CD14-positive monocyte (primary cell): ENCODE measurements at regions not wholly inside any gene's neighbourhood (a gene's known extent, or its start where the extent isn't known, plus 50 kb on each side); places are given as distances from the start of the nearest gene placed in this dataset.

Experiments used
- DNase-seq, 3 donors: peaks; one replicate each; pipeline ENCODE4 v3.0.0-alpha.2; 2011 to 2022
- H2AFZ ChIP-seq: 2 replicates; pipeline ENCODE4 v1.6.0; 2012; ENCODE audit warnings: mild to moderate bottlenecking, low read depth, low read length, inconsistent platforms; ENCODE audit not compliant: insufficient read depth, poor library complexity, severe bottlenecking
- H3K27ac ChIP-seq, 2 donors: 1 replicate in 1 of 2; 2 replicates in 1 of 2; pipeline ENCODE4 v1.5.1; 2012 to 2013; ENCODE audit warnings: low read length in 2 of 2, control low read depth in 1 of 2, inconsistent platforms in 1 of 2, low read depth in 1 of 2, mild to moderate bottlenecking in 1 of 2
- H3K27me3 ChIP-seq, 2 donors: one replicate each; pipeline versions ENCODE4 v1.6.0 to v1.6.1; 2011 to 2013; ENCODE audit warnings: low read length in 2 of 2; ENCODE audit not compliant: control insufficient read depth in 2 of 2, insufficient read depth in 2 of 2
- H3K36me3 ChIP-seq, 2 donors: replicated peaks in 1 of 2; 1 replicate in 1 of 2; 2 replicates in 1 of 2; pipeline versions ENCODE4 v1.5.1 to v1.6.1; 2012 to 2013; ENCODE audit warnings: low read length in 2 of 2, control low read depth in 1 of 2, inconsistent platforms in 1 of 2, mild to moderate bottlenecking in 1 of 2; ENCODE audit not compliant: insufficient read depth in 2 of 2, control insufficient read depth in 1 of 2
- H3K4me1 ChIP-seq, 2 donors: 1 replicate in 1 of 2; 2 replicates in 1 of 2; pipeline versions ENCODE4 v1.5.1 to v1.6.1; 2012 to 2013; ENCODE audit warnings: low read length in 2 of 2, control low read depth in 1 of 2, inconsistent platforms in 1 of 2, mild to moderate bottlenecking in 1 of 2, moderate library complexity in 1 of 2; ENCODE audit not compliant: insufficient read depth in 2 of 2, control insufficient read depth in 1 of 2
- H3K4me2 ChIP-seq: replicated peaks from 2 replicates; pipeline ENCODE3; 2012; ENCODE audit warnings: low read length, moderate library complexity, mild to moderate bottlenecking; ENCODE audit not compliant: poor library complexity, severe bottlenecking; ENCODE audit errors: extremely low read depth
- H3K4me3 ChIP-seq, 3 experiments: fragments of 200-600 bp in 1 of 3; sonication (generic) in 1 of 3; replicated peaks in 1 of 3; 1 replicate in 2 of 3; 2 replicates in 1 of 3; pipeline ENCODE4 v1.5.1; 2011 to 2013; ENCODE audit warnings: low read length in 3 of 3, mild to moderate bottlenecking in 3 of 3, control low read depth in 2 of 3, low read depth in 2 of 3, inconsistent platforms in 1 of 3, moderate library complexity in 1 of 3
- H3K79me2 ChIP-seq: 2 replicates; pipeline ENCODE4 v1.6.0; 2012; ENCODE audit warnings: mild to moderate bottlenecking, control low read depth, inconsistent platforms, low read length, moderate library complexity; ENCODE audit not compliant: insufficient read depth
- H3K9ac ChIP-seq: 2 replicates; pipeline ENCODE4 v1.6.0; 2017; ENCODE audit warnings: low read length, mild to moderate bottlenecking; ENCODE audit not compliant: insufficient read depth, poor library complexity, severe bottlenecking
- H3K9me3 ChIP-seq, 2 donors: replicated peaks in 1 of 2; 1 replicate in 1 of 2; 2 replicates in 1 of 2; pipeline versions ENCODE4 v1.5.1 to v1.6.1; 2012 to 2013; ENCODE audit warnings: low read length in 2 of 2, control low read depth in 1 of 2; ENCODE audit not compliant: control insufficient read depth in 1 of 2, insufficient read depth in 1 of 2
- H4K20me1 ChIP-seq: 2 replicates; pipeline ENCODE4 v1.6.0; 2012; ENCODE audit warnings: mild to moderate bottlenecking, low read length, control low read depth, moderate library complexity; ENCODE audit not compliant: insufficient read depth
- H3K27ac Mint-ChIP-seq, 7 donors: one replicate each; pipeline ENCODE4 v1.8.0; 2020; ENCODE audit warnings: mild to moderate bottlenecking in 7 of 7, mixed read lengths in 7 of 7, moderate library complexity in 6 of 7, inconsistent platforms in 2 of 7
- H3K27me3 Mint-ChIP-seq, 3 donors: one replicate each; pipeline ENCODE4 v1.8.0; 2021 to 2022; ENCODE audit warnings: low read depth in 3 of 3, mild to moderate bottlenecking in 3 of 3, mixed read lengths in 3 of 3, moderate library complexity in 3 of 3, inconsistent platforms in 1 of 3
- H3K36me3 Mint-ChIP-seq, 2 donors: one replicate each; pipeline ENCODE4 v1.8.0; 2020; ENCODE audit warnings: mixed read lengths in 2 of 2, inconsistent platforms in 1 of 2, mild to moderate bottlenecking in 1 of 2
- H3K4me1 Mint-ChIP-seq: one replicate; pipeline ENCODE4 v1.8.0; 2020; ENCODE audit warnings: mild to moderate bottlenecking, mixed read lengths
- H3K4me3 Mint-ChIP-seq, 2 donors: one replicate each; pipeline ENCODE4 v1.8.0; 2020; ENCODE audit warnings: mild to moderate bottlenecking in 2 of 2, mixed read lengths in 2 of 2, moderate library complexity in 1 of 2
- H3K9me3 Mint-ChIP-seq, 7 donors: one replicate each; pipeline ENCODE4 v1.8.0; 2020 to 2022; ENCODE audit warnings: mixed read lengths in 7 of 7, mild to moderate bottlenecking in 6 of 7, moderate library complexity in 6 of 7, inconsistent platforms in 2 of 7
- CTCF ChIP-seq: fragments of 200-600 bp; IDR thresholded peaks from one replicate; pipeline ENCODE4 v1.8.0; 2022; ENCODE audit warnings: antibody characterized with exemption, mild to moderate bottlenecking
- intact Hi-C, 2 donors: fragments of 100-400 bp; cut with micrococcal nuclease; formaldehyde crosslinking; loops; one replicate each; pipeline versions ENCODE4 v1.15.0 to v1.15.1; 2023

- Histone ChIP-seq H3K27me3 (no peaks in the 10 kb centered on the region), H3K4me1 (no peaks in the 10 kb centered on the region), H3K36me3 (no peaks in the 10 kb centered on the region), H4K20me1 (no peaks in the 10 kb centered on the region), H3K79me2 (no peaks in the 10 kb centered on the region), H3K4me2 (no peak overlapping the region), H3K9ac (no peak overlapping the region), H2AFZ (no peak overlapping the region), H3K4me3 (no peak overlapping the region), H3K9me3 (no peaks in the 10 kb centered on the region), H3K27ac (no peak overlapping the region)
- H3K4me1 Mint-ChIP-seq: no peaks in the 10 kb centered on the region
- H3K4me3 Mint-ChIP-seq: no peak overlapping the region
- no peak overlapping the region for H3K27ac Mint-ChIP-seq
- H3K36me3 Mint-ChIP-seq: no peaks in the 10 kb centered on the region
- TF ChIP-seq CTCF: no peak
- intact Hi-C loops: no loop called here
- DNase-seq: no peak
- peaks cover 0 to 4% (median 0%) of the 10 kb centered on the region in 7 donors for H3K9me3 Mint-ChIP-seq
- H3K27me3 Mint-ChIP-seq: peaks cover 0 to 2% (median 2%) of the 10 kb centered on the region in 3 donors
Measured at GRCh38 chr5:57939335-57939734, 456.7 kb upstream of the ACTBL2 start.

DNA sequence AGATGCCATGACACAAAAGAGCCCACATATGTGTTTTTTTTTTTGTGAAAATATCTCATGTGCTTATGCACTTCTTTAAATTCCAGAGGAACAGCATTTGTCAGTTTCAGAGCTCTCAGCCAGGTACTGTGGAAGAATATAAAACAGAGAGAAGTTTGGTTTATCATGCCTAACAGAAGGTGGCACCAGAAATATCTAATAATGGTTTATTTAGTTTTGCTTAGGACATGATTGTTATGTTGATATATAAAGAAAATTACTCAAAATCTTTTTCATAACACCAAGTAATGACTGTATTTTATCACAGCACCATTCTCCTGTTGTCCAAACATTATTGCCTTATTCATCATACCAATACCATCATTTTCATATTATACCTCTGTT is 455.6 kb upstream of the ACTBL2 start:
- H2AFZ ChIP-seq: no peak overlapping the region
- H3K9ac ChIP-seq: no peak overlapping the region

More for the DNA sequence above, 455.6 kb upstream of the ACTBL2 start:
- TF ChIP-seq CTCF: no peak
- no peaks in the 10 kb centered on the region for H3K4me1 Mint-ChIP-seq
- H3K36me3 ChIP-seq: no peaks in the 10 kb centered on the region
- H3K79me2 ChIP-seq: no peaks in the 10 kb centered on the region
- H3K27ac Mint-ChIP-seq: no peak overlapping the region
- H3K27me3 Mint-ChIP-seq: peaks cover 0 to 2% (median 2%) of the 10 kb centered on the region in 3 donors
- H3K4me3 ChIP-seq: no peak overlapping the region
- no peaks in the 10 kb centered on the region for H3K9me3 ChIP-seq
- no peak overlapping the region for H3K27ac ChIP-seq
- H3K27me3 ChIP-seq: no peaks in the 10 kb centered on the region
- no peak for DNase-seq
- H3K4me1 ChIP-seq: no peaks in the 10 kb centered on the region
- no peak overlapping the region for H3K4me3 Mint-ChIP-seq
- peaks cover 0 to 4% (median 0%) of the 10 kb centered on the region in 7 donors for H3K9me3 Mint-ChIP-seq
- H4K20me1 ChIP-seq: no peaks in the 10 kb centered on the region
- intact Hi-C loops: no loop called here
- no peaks in the 10 kb centered on the region for H3K36me3 Mint-ChIP-seq
- H3K4me2 ChIP-seq: no peak overlapping the region
